Activated naive CD4-positive, alpha-beta T cell treated with anti-CD3 and anti-CD28 coated beads for 36 hours (primary cell): ENCODE measurements at regions not wholly inside any gene's neighbourhood (a gene's known extent, or its start where the extent isn't known, plus 50 kb on each side); places are given as distances from the start of the nearest gene placed in this dataset.

ENCODE experiments used
- CTCF ChIA-PET: fragments of 350-600 bp; sonication (Branson Sonifier 250); formaldehyde crosslinking; loops from one replicate; lab custom pipeline; 2021; ENCODE audit warnings: antibody characterized with exemption; lab: Charles Lee
- DNase-seq: peaks from one replicate; pipeline ENCODE4 v3.0.0-alpha.2; 2020
- H3K27ac Mint-ChIP-seq: one replicate; pipeline ENCODE4 v1.8.0; 2021; ENCODE audit warnings: mild to moderate bottlenecking, mixed read lengths
- H3K27me3 Mint-ChIP-seq: one replicate; pipeline ENCODE4 v1.8.0; 2021; ENCODE audit warnings: low read depth, mixed read lengths
- H3K36me3 Mint-ChIP-seq: one replicate; pipeline ENCODE4 v1.8.0; 2021; ENCODE audit warnings: low read depth, mixed read lengths
- H3K4me1 Mint-ChIP-seq: one replicate; pipeline ENCODE4 v1.8.0; 2021; ENCODE audit warnings: low read depth, mixed read lengths
- H3K4me3 Mint-ChIP-seq: one replicate; pipeline ENCODE4 v1.8.0; 2021; ENCODE audit warnings: mild to moderate bottlenecking, moderate library complexity, mixed read lengths
- H3K9me3 Mint-ChIP-seq: one replicate; pipeline ENCODE4 v1.8.0; 2021; ENCODE audit warnings: mixed read lengths
- intact Hi-C: fragments of 100-400 bp; cut with micrococcal nuclease; formaldehyde crosslinking; loops from one replicate; pipeline ENCODE4 v1.15.1; 2023

DNA sequence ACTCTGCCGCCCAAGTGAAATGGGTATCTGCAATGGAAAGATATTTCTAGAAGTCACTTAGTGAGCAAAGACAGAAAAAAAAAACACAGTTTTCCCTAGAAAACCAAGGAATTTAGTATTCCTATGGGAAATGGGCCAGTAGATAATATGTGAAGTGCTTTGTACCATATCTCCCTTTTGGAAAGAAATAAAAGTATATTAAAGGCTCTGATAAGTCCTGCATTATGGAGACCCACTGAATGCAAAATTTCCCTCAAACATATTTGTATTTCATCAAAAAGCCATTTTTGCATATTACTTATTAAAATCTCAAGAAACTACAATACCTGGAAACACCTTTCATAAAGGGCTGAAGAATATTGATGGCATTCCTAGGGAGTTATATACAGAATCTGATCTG is 51.6 kb upstream of the DYNLRB2 start:
- Mint-ChIP-seq H3K4me1 (no peaks in the 10 kb centered on the region), H3K9me3 (no peaks in the 10 kb centered on the region), H3K27me3 (peaks cover 8% of the 10 kb centered on the region), H3K27ac (no peak overlapping the region), H3K4me3 (no peak overlapping the region), H3K36me3 (no peaks in the 10 kb centered on the region)
- CTCF ChIA-PET = no interaction called here
- intact Hi-C loops = no loop called here
- no peak for DNase-seq

GRCh38 chr16:80488167-80488566 is 52.6 kb upstream of the DYNLRB2 start:
- no peaks in the 10 kb centered on the region for H3K9me3 Mint-ChIP-seq
- no peak for DNase-seq
- peaks cover 2% of the 10 kb centered on the region for H3K4me1 Mint-ChIP-seq
- H3K4me3 Mint-ChIP-seq = no peak overlapping the region
- CTCF ChIA-PET = no interaction called here
- peaks cover 8% of the 10 kb centered on the region for H3K27me3 Mint-ChIP-seq
- H3K27ac Mint-ChIP-seq = no peak overlapping the region
- intact Hi-C loops = no loop called here
- H3K36me3 Mint-ChIP-seq = no peaks in the 10 kb centered on the region

GRCh38 chr16:80480664-80481063 is 60.1 kb upstream of the DYNLRB2 start:
- Mint-ChIP-seq H3K27ac (no peak overlapping the region), H3K4me3 (no peak overlapping the region), H3K9me3 (no peaks in the 10 kb centered on the region), H3K27me3 (peaks cover 8% of the 10 kb centered on the region), H3K4me1 (peaks cover 2% of the 10 kb centered on the region), H3K36me3 (no peaks in the 10 kb centered on the region)
- no peak for DNase-seq
- intact Hi-C loops = no loop called here
- CTCF ChIA-PET = interaction anchor here (1.6 to 4.0 kb wide), 2 partner anchors 14 to 46 kb away, joined by 3 to 15 read pairs; no protein-coding TSS in a partner anchor

GRCh38 chr16:80477838-80478237 is 63.0 kb upstream of the DYNLRB2 start:
- no peaks in the 10 kb centered on the region for H3K9me3 Mint-ChIP-seq
- intact Hi-C loops = no loop called here
- H3K4me3 Mint-ChIP-seq = no peak overlapping the region
- no peaks in the 10 kb centered on the region for H3K36me3 Mint-ChIP-seq
- peaks cover 6% of the 10 kb centered on the region for H3K27me3 Mint-ChIP-seq
- DNase-seq = no peak
- CTCF ChIA-PET = interaction anchor here (4.0 kb wide), 1 partner anchor 11 kb away, joined by 15 read pairs; no protein-coding TSS in a partner anchor
- no peak overlapping the region for H3K27ac Mint-ChIP-seq
- no peaks in the 10 kb centered on the region for H3K4me1 Mint-ChIP-seq

DNA sequence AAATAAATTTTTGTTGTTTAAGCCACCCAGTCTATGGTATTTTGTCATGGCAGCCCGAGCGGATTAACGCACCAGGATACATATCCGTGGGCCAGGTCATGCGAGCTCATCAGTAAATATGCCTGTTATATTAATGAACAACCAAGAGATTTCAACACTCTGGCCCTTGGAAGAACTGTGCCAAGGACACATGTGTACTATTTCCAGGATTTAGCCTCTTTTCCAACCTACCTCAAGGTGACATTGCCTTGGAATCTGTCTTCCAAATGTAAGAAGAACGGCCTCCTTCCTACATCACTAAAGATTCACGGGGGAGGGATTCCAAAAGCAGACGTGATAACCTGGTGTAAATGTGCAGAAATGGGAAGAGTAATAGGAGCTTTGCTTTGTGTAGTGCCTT is 72.8 kb upstream of the DYNLRB2 start:
- DNase-seq = no peak
- no peaks in the 10 kb centered on the region for H3K36me3 Mint-ChIP-seq
- H3K4me1 Mint-ChIP-seq = no peaks in the 10 kb centered on the region
- intact Hi-C loops = loop anchor here (5.0 to 10.0 kb wide), 3 partner anchors 866 to 1963 kb away; partner anchors contain the start of gene MAF
- CTCF ChIA-PET = interaction anchor here (3.3 kb wide), 1 partner anchor 12 kb away, joined by 15 read pairs; no protein-coding TSS in a partner anchor
- no peaks in the 10 kb centered on the region for H3K27me3 Mint-ChIP-seq
- no peaks in the 10 kb centered on the region for H3K9me3 Mint-ChIP-seq
- no peak overlapping the region for H3K4me3 Mint-ChIP-seq
- no peak overlapping the region for H3K27ac Mint-ChIP-seq

GRCh38 chr16:80466024-80466987 is 74.5 kb upstream of the DYNLRB2 start:
- H3K27ac Mint-ChIP-seq = no peak overlapping the region
- DNase-seq = peak; percentile 68
- no peaks in the 10 kb centered on the region for H3K9me3 Mint-ChIP-seq
- H3K36me3 Mint-ChIP-seq = no peaks in the 10 kb centered on the region
- H3K4me1 Mint-ChIP-seq = no peaks in the 10 kb centered on the region
- CTCF ChIA-PET = interaction anchor here (0.6 to 3.3 kb wide), 19 partner anchors 8 to 1962 kb away, joined by 3 to 16 read pairs (median 3); no protein-coding TSS in a partner anchor
- intact Hi-C loops = loop anchor here (1.0 to 10.0 kb wide), 5 partner anchors 60 to 1962 kb away; partner anchors contain the start of gene MAF
- H3K4me3 Mint-ChIP-seq = no peak overlapping the region
- no peaks in the 10 kb centered on the region for H3K27me3 Mint-ChIP-seq

- CTCF ChIA-PET = interaction anchor here (0.8 to 2.8 kb wide), 3 partner anchors 11 to 62 kb away, joined by 3 to 16 read pairs (median 3); no protein-coding TSS in a partner anchor
Measured at GRCh38 chr16:80463751-80464495, 76.9 kb upstream of the DYNLRB2 start.

DNA sequence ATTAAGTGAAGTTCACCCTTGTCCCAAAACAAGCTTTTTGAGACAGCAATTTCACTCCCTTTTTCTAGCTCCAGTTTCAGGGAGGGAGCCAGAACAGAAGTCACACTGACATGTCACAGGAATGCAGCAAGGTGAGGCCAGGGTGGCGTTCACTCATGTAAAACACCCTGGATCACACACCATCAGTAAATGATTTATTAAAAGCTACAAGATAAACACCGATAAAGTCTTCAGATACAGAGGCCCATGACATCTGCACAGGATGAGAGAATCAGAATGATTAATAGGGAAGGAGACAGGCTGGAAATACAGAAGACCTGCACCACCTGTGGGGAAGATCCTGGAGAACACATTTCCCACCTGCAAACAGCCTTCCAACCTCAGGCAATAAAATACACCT is 77.5 kb upstream of the DYNLRB2 start:
- H3K4me3 Mint-ChIP-seq = no peak overlapping the region
- CTCF ChIA-PET = interaction anchor here (0.8 to 1.2 kb wide), 2 partner anchors 12 to 62 kb away, joined by 3 read pairs; no protein-coding TSS in a partner anchor
- no peaks in the 10 kb centered on the region for H3K4me1 Mint-ChIP-seq
- no peak for DNase-seq
- no peaks in the 10 kb centered on the region for H3K27me3 Mint-ChIP-seq
- H3K36me3 Mint-ChIP-seq = no peaks in the 10 kb centered on the region
- H3K9me3 Mint-ChIP-seq = no peaks in the 10 kb centered on the region
- no peak overlapping the region for H3K27ac Mint-ChIP-seq
- intact Hi-C loops = loop anchor here (10.0 kb wide), 1 partner anchor 1959 kb away; no protein-coding TSS in a partner anchor

More at GRCh38 chr16:80463751-80464495, 76.9 kb upstream of the DYNLRB2 start:
- Mint-ChIP-seq H3K4me3 (no peak overlapping the region), H3K27me3 (no peaks in the 10 kb centered on the region), H3K4me1 (no peaks in the 10 kb centered on the region), H3K27ac (no peak overlapping the region), H3K36me3 (no peaks in the 10 kb centered on the region), H3K9me3 (no peaks in the 10 kb centered on the region)
- no peak for DNase-seq
- intact Hi-C loops = loop anchor here (10.0 kb wide), 1 partner anchor 1959 kb away; no protein-coding TSS in a partner anchor

DNA sequence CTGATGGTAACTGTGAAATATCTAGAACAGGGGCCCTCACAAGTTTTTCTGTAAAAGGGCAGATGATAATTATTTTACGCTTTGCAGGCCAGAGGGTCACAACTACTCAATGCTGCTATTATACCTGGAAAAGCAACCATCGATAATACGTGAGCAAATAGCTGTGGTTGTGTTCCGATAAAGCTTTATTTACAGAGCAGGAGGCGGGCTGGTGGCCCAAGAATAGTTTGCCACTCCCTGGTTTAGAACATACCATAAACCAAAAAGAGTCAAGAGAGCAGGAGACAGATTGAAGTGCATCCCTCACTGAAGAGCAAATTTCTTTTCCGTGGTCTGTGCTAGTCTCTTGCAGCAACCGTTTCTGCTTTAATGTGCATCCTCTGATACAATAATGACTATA is 77.9 kb upstream of the DYNLRB2 start:
- CTCF ChIA-PET = interaction anchor here (0.8 kb wide), 1 partner anchor 62 kb away, joined by 3 read pairs; no protein-coding TSS in a partner anchor
- no peaks in the 10 kb centered on the region for H3K36me3 Mint-ChIP-seq
- DNase-seq = no peak
- no peaks in the 10 kb centered on the region for H3K4me1 Mint-ChIP-seq
- intact Hi-C loops = loop anchor here (10.0 kb wide), 1 partner anchor 1958 kb away; no protein-coding TSS in a partner anchor
- H3K27me3 Mint-ChIP-seq = no peaks in the 10 kb centered on the region
- H3K4me3 Mint-ChIP-seq = no peak overlapping the region
- no peaks in the 10 kb centered on the region for H3K9me3 Mint-ChIP-seq
- no peak overlapping the region for H3K27ac Mint-ChIP-seq

GRCh38 chr16:80460988-80461387 is 79.8 kb upstream of the DYNLRB2 start:
- Mint-ChIP-seq H3K27me3 (peaks cover 5% of the 10 kb centered on the region), H3K4me1 (no peaks in the 10 kb centered on the region), H3K4me3 (no peak overlapping the region), H3K9me3 (no peaks in the 10 kb centered on the region), H3K36me3 (no peaks in the 10 kb centered on the region), H3K27ac (no peak overlapping the region)
- intact Hi-C loops = loop anchor here (10.0 kb wide), 1 partner anchor 1956 kb away; no protein-coding TSS in a partner anchor
- DNase-seq = no peak
- CTCF ChIA-PET = interaction anchor here (0.6 kb wide), 1 partner anchor 26 kb away, joined by 3 read pairs; no protein-coding TSS in a partner anchor

DNA sequence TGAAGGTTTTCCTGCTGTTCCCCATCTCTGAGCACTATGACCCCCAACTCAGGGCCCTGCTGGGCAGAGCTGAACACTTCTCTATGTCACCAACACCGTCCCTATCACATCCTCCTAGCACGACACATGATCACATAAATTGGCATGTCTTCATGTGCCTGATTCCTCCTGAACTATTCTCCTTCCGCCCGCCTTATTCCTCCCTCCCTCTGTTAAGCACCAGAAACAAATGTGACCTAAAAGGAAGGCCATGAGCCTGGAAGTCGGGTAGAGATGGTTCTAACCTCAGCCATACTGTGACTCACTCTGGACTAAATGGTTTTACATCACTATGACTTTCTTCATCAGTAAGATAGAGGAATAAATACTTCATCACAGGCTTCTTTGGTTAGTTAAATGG is 80.8 kb upstream of the DYNLRB2 start:
- no peaks in the 10 kb centered on the region for H3K9me3 Mint-ChIP-seq
- H3K4me1 Mint-ChIP-seq = no peaks in the 10 kb centered on the region
- no peak overlapping the region for H3K4me3 Mint-ChIP-seq
- DNase-seq = no peak
- intact Hi-C loops = loop anchor here (10.0 kb wide), 1 partner anchor 1955 kb away; no protein-coding TSS in a partner anchor
- H3K27me3 Mint-ChIP-seq = peaks cover 6% of the 10 kb centered on the region
- CTCF ChIA-PET = interaction anchor here (0.6 kb wide), 1 partner anchor 361 kb away, joined by 4 read pairs; no protein-coding TSS in a partner anchor
- no peak overlapping the region for H3K27ac Mint-ChIP-seq
- no peaks in the 10 kb centered on the region for H3K36me3 Mint-ChIP-seq
